ENCODE measurements at regions not wholly inside any gene's neighbourhood (a gene's known extent, or its start where the extent isn't known, plus 50 kb on each side); places are given as distances from the start of the nearest gene placed in this dataset.

- TF ChIP-seq CBX2 (IDR thresholded peaks at IDR 0.05; ENCODE audit: borderline replicate concordance, low read depth) (no peak), RCOR1 (IDR thresholded peaks at IDR 0.05; ENCODE audit: low read depth, low read length) (no peak), KDM1A (IDR thresholded peaks at IDR 0.05; ENCODE audit: low read depth) (no peak), MAZ (IDR thresholded peaks at IDR 0.05; ENCODE audit: borderline replicate concordance, low read depth, low read length) (no peak), JUNB (IDR thresholded peaks at IDR 0.05) (no peak), HOXB13 (CRISPR knock-in tag; IDR thresholded peaks at IDR 0.05; ENCODE audit: low read depth) (no peak), FOSL2 (IDR thresholded peaks at IDR 0.05) (no peak), FOSL2 (CRISPR knock-in tag; IDR thresholded peaks at IDR 0.05) (no peak), HOXB5 (CRISPR knock-in tag; IDR thresholded peaks at IDR 0.05) (no peak), BCL3 (IDR thresholded peaks at IDR 0.05) (no peak)
Observed at GRCh38 chr2:7467782-7468447, 550.7 kb downstream of the RNF144A start (continued).

GRCh38 chr2:7468448-7468828 is 551.2 kb downstream of the RNF144A start:
- TF ChIP-seq JUNB (IDR thresholded peaks at IDR 0.05) (no peak), BCL3 (IDR thresholded peaks at IDR 0.05) (no peak)
- CTCF ChIA-PET, result no interaction called here
- ATAC-seq, result no peak
- no peaks in the 10 kb centered on the region; the same call in 2 of the 3 replicates for H3K9me3 ChIP-seq
- 14% methylated on average over 3 of the region's 3 CpGs for WGBS (ENCODE audit: missing lambda C conversion rate)
- H3K4me2 ChIP-seq, result no peak overlapping the region
- no peak overlapping the region for H3K4me3 ChIP-seq
- no peak overlapping the region for H3K27ac ChIP-seq
- FAIRE-seq, result no peak
- DNase-seq (ENCODE audit: low read depth in 1 of 2, low spot score in 1 of 2), result no peak
- H3K4me1 ChIP-seq, result no peaks in the 10 kb centered on the region
- POLR2A ChIA-PET, result no interaction called here

- no peak for FAIRE-seq
- Histone ChIP-seq H3K4me2 (no peak overlapping the region), H3K9me3 (no peaks in the 10 kb centered on the region; the same call in 2 of the 3 replicates), H3K4me1 (no peaks in the 10 kb centered on the region), H3K4me3 (no peak overlapping the region), H3K27ac (no peak overlapping the region)
- no peak for ATAC-seq
- DNase-seq (ENCODE audit: low read depth in 1 of 2, low spot score in 1 of 2), result no peak
- CTCF ChIA-PET, result no interaction called here
- POLR2A ChIA-PET, result no interaction called here
- TF ChIP-seq ZC3H11A (IDR thresholded peaks at IDR 0.05) (no peak), RAD21 (conservative IDR thresholded peaks at IDR 0.05 in 1 of 2, IDR thresholded peaks at IDR 0.05 in 1 of 2) (no peak), KDM5A (IDR thresholded peaks at IDR 0.05) (no peak), HDAC2 (IDR thresholded peaks at IDR 0.05) (no peak), ZFP36 (IDR thresholded peaks at IDR 0.05; ENCODE audit: borderline replicate concordance, partially characterized antibody) (no peak), JUN (IDR thresholded peaks at IDR 0.05) (no peak), ATOH8 (CRISPR knock-in tag; IDR thresholded peaks at IDR 0.05; ENCODE audit: low read depth) (no peak), CEBPB (IDR thresholded peaks at IDR 0.05) (no peak), REST (IDR thresholded peaks at IDR 0.05) (no peak), FOXS1 (CRISPR knock-in tag; IDR thresholded peaks at IDR 0.05) (no peak), POLR2AphosphoS2 (conservative IDR thresholded peaks at IDR 0.05; ENCODE audit: low read length) (no peak), CTCF (IDR thresholded peaks at IDR 0.05) (no peak), JUNB (IDR thresholded peaks at IDR 0.05) (no peak)
- WGBS (ENCODE audit: missing lambda C conversion rate), result 32% methylated on average over 1 of the region's 1 CpG
Observed at GRCh38 chr2:7468955-7469354, 551.7 kb downstream of the RNF144A start.
